Ovary (tissue), 7 donors: ENCODE measurements at regions not wholly inside any gene's neighbourhood (a gene's known extent, or its start where the extent isn't known, plus 50 kb on each side); places are given as distances from the start of the nearest gene placed in this dataset.

ENCODE experiments used
- DNase-seq, 5 donors: peaks; one replicate each; pipeline ENCODE4 v3.0.0-alpha.2; 2019 to 2020
- H3K27ac ChIP-seq, 2 donors: fragments of 200-600 bp; one replicate each; pipeline versions ENCODE4 v1.5.1 to v1.8.0; 2019 to 2022
- H3K27me3 ChIP-seq: fragments of 200-600 bp; one replicate; pipeline ENCODE4 v1.8.0; 2022
- H3K36me3 ChIP-seq: fragments of 200-600 bp; sonication (generic); one replicate; pipeline ENCODE4 v1.5.1; 2019
- H3K4me1 ChIP-seq: one replicate; pipeline ENCODE4 v1.8.1; 2013; ENCODE audit warnings: mild to moderate bottlenecking, moderate library complexity; ENCODE audit not compliant: insufficient read depth
- H3K4me3 ChIP-seq: fragments of 200-600 bp; sonication (generic); one replicate; pipeline ENCODE4 v1.5.1; 2017
- H3K9me3 ChIP-seq, 2 donors: fragments of 200-600 bp in 1 of 2; sonication (generic) in 1 of 2; one replicate each; pipeline versions ENCODE4 v1.5.1 to v1.8.1; 2013 to 2019; ENCODE audit warnings: mild to moderate bottlenecking in 1 of 2, moderate library complexity in 1 of 2
- EP300 ChIP-seq: sonication (generic); formaldehyde crosslinking; IDR thresholded peaks from one replicate; pipeline ENCODE4 v1.6.1; 2017; ENCODE audit warnings: antibody characterized with exemption
- POLR2A ChIP-seq: fragments of 450-650 bp; IDR thresholded peaks from one replicate; pipeline ENCODE4 v1.6.1; 2017; ENCODE audit warnings: antibody characterized with exemption, mild to moderate bottlenecking, moderate library complexity
- WGBS, 3 donors: extraction: QIAGEN DNeasy Blood & Tissue Kit in 1 of 3; methylation state at CpG; one replicate each; pipeline versions ENCODE4 v1.1.5 to v1.1.7; 2013 to 2017; 5-methylcytosine and 5-hydroxymethylcytosine counted together
- intact Hi-C, 4 donors: fragments of 100-400 bp; cut with DNase I; formaldehyde crosslinking; loops; one replicate each; pipeline versions ENCODE4 v1.11.0 to v1.15.1; 2022 to 2023
- TF ChIP-seq, protein P1 (sequence below), 3 donors: fragments of 450-650 bp in 2 of 3; fragments of 200-600 bp in 1 of 3; IDR thresholded peaks; one replicate each; pipeline versions ENCODE4 v1.5.1 to v1.8.0; 2016 to 2022; ENCODE audit warnings: antibody characterized with exemption in 3 of 3, mild to moderate bottlenecking in 1 of 3
- donor health status: DM: no; HTN: no; CAD: no; lungs with moderate emphysema.
- donor health status: DM: no; HTN: no; CAD: no.
- donor health status: Bipolar disorder and iron deficiency.
- donor health status: DM: no; HTN: no; CAD: no.
- donor health status: DM: yes; HTN: yes; CAD: no.

DNA sequence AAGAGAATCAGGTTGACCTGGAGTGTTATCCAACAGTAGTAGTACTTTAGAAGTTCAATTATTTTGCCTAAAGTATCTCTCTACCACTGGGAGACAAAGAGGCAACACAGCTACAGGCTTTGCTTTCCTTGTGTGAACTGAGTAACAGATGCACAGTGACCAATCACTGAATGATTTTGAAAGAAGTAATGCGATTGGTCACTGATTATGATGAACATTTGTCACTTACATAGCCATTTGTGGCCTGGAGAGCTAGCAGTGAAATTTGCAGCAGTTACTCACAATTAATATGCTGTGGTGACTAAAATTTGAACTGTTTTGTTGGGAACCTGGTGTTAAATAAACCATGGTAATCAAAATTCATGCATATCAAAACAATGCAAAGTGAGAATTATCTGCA is 508.7 kb upstream of the DIPK2B start:
- intact Hi-C loops, result no loop called here
- 76 to 86% (median 85%) methylated on average over 1 of the region's 1 CpG for WGBS, 3 donors

DNA sequence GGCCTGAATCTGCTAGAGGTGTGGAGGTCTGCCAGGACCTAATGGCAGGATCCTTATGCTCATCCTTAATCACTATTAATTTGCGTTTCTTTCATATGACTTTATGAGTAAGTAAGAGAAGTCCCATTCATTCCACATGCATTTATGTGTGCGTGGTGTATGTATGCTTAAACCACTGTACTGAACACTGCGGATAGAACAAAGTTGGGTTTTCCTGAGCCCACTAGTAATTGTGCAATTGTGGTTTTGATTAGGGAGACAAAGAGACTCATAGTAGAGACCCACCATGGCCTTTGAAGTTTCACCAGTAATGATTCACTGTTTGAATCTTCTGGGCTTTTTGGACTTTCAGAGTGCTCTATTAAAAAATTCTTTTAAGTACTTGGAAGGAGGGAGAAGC is 498.5 kb upstream of the DIPK2B start:
- Histone ChIP-seq H3K36me3 (no peaks in the 10 kb centered on the region), H3K4me1 (no peaks in the 10 kb centered on the region), H3K27ac (no peak overlapping the region), H3K9me3 (no peaks in the 10 kb centered on the region), H3K27me3 (no peaks in the 10 kb centered on the region), H3K4me3 (no peak overlapping the region)
- intact Hi-C loops, result no loop called here
- no peak for DNase-seq
- no peak for TF ChIP-seq POLR2A
- TF ChIP-seq EP300, result no peak
- TF ChIP-seq, protein P1, sequence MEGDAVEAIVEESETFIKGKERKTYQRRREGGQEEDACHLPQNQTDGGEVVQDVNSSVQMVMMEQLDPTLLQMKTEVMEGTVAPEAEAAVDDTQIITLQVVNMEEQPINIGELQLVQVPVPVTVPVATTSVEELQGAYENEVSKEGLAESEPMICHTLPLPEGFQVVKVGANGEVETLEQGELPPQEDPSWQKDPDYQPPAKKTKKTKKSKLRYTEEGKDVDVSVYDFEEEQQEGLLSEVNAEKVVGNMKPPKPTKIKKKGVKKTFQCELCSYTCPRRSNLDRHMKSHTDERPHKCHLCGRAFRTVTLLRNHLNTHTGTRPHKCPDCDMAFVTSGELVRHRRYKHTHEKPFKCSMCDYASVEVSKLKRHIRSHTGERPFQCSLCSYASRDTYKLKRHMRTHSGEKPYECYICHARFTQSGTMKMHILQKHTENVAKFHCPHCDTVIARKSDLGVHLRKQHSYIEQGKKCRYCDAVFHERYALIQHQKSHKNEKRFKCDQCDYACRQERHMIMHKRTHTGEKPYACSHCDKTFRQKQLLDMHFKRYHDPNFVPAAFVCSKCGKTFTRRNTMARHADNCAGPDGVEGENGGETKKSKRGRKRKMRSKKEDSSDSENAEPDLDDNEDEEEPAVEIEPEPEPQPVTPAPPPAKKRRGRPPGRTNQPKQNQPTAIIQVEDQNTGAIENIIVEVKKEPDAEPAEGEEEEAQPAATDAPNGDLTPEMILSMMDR (IDR thresholded peaks at IDR 0.05), result no peak
- 69 to 79% (median 79%) methylated on average over 3 of the region's 3 CpGs for WGBS, 3 donors

More for the DNA sequence above, 508.7 kb upstream of the DIPK2B start:
- no peaks in the 10 kb centered on the region for H3K27me3 ChIP-seq
- no peak for DNase-seq
- no peak overlapping the region for H3K4me3 ChIP-seq
- H3K27ac ChIP-seq, result no peak overlapping the region
- no peaks in the 10 kb centered on the region for H3K36me3 ChIP-seq
- no peaks in the 10 kb centered on the region for H3K9me3 ChIP-seq
- TF ChIP-seq POLR2A, result no peak
- no peaks in the 10 kb centered on the region for H3K4me1 ChIP-seq

DNA sequence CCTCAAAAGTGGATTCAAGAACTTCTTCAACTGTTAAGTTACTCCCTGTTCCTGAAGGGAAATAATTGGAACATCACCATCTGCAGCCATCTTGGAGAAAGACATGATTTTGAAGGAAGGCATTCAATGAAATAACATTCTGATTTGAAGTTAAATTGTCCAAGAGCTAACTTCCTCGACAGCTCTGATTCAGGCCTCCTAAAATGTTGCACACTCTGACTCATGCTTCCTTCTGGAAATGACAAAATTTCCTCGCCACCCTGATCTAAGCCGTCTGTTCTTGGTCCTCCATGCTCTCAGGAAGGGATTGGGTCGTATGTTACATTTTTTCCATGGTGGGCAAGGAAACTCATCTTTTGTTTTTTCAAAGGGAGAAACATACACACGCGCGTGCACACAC is 496.9 kb upstream of the DIPK2B start:
- 60 to 65% (median 61%) methylated on average over 7 of the region's 7 CpGs for WGBS, 3 donors
- Histone ChIP-seq H3K36me3 (no peaks in the 10 kb centered on the region), H3K27ac (no peak overlapping the region), H3K9me3 (no peaks in the 10 kb centered on the region), H3K4me3 (no peak overlapping the region), H3K4me1 (no peaks in the 10 kb centered on the region), H3K27me3 (no peaks in the 10 kb centered on the region)
- intact Hi-C loops, result no loop called here
- TF ChIP-seq POLR2A (no peak), EP300 (no peak)
- TF ChIP-seq, protein P1 (IDR thresholded peaks at IDR 0.05), result no peak
- DNase-seq, result no peak

DNA sequence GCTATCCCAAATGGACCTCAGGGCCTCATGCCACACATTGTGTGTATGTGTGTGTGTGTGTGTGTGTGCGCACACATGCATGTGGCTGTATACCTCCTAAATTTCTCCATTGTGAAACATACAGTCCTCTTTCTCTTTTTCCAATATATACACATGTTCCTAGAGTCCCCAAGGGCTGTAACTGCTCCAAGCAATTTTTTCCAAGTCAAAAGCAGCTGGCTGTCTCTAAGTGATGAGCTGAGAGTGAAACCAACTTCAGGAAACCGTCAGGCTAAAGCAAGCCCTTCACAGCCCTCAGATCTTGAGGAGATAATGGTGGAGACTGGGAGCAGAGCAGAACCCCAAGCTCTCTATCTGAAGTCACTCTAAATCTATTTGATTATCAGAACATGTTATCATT is 496.1 kb upstream of the DIPK2B start:
- Histone ChIP-seq H3K4me1 (no peaks in the 10 kb centered on the region), H3K27me3 (no peaks in the 10 kb centered on the region), H3K9me3 (no peaks in the 10 kb centered on the region), H3K27ac (no peak overlapping the region), H3K36me3 (no peaks in the 10 kb centered on the region), H3K4me3 (no peak overlapping the region)
- intact Hi-C loops, result no loop called here
- TF ChIP-seq EP300 (no peak), POLR2A (no peak)
- TF ChIP-seq, protein P1 (IDR thresholded peaks at IDR 0.05), result no peak
- WGBS, 3 donors, result 74 to 78% (median 77%) methylated on average over 2 of the region's 2 CpGs
- no peak for DNase-seq

DNA sequence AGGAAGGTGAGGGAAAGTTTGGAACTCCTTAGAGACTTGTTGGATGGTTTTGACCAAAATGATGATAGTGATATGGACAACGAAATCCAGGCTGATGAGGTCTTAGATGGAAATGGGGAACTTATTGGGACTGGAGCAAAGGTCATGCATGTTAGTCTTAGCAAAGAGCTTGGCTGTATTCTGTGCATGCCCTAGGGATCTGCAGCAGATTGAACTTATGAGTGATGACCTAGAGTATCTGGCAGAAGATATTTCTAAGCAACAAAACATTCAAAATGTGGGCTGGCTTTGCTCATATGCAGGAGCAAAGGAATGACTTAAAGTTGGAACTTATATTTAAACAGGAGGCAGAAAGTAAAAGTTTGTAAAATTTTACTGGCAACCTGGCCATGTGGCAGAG is 489.3 kb upstream of the DIPK2B start:
- Histone ChIP-seq H3K27me3 (no peaks in the 10 kb centered on the region), H3K36me3 (no peaks in the 10 kb centered on the region), H3K27ac (no peak overlapping the region), H3K9me3 (no peaks in the 10 kb centered on the region), H3K4me1 (no peaks in the 10 kb centered on the region), H3K4me3 (no peak overlapping the region)
- no peak for DNase-seq
- 56 to 78% (median 60%) methylated on average over 1 of the region's 1 CpG for WGBS, 3 donors
- intact Hi-C loops, result no loop called here
- TF ChIP-seq POLR2A (no peak), EP300 (no peak)
- TF ChIP-seq, protein P1 (IDR thresholded peaks at IDR 0.05), result no peak
